ENCODE measurements at regions not wholly inside any gene's neighbourhood (a gene's known extent, or its start where the extent isn't known, plus 50 kb on each side); places are given as distances from the start of the nearest gene placed in this dataset.

- TF ChIP-seq ZHX2 (IDR thresholded peaks at IDR 0.05; ENCODE audit: low read depth) = no peak
- TF ChIP-seq ZHX2 (CRISPR knock-in tag; IDR thresholded peaks at IDR 0.05; ENCODE audit: borderline replicate concordance) = no peak
- TF ChIP-seq, protein P1, sequence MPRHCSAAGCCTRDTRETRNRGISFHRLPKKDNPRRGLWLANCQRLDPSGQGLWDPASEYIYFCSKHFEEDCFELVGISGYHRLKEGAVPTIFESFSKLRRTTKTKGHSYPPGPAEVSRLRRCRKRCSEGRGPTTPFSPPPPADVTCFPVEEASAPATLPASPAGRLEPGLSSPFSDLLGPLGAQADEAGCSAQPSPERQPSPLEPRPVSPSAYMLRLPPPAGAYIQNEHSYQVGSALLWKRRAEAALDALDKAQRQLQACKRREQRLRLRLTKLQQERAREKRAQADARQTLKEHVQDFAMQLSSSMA (CRISPR knock-in tag; IDR thresholded peaks at IDR 0.05) = no peak
- TF ChIP-seq, protein P2, sequence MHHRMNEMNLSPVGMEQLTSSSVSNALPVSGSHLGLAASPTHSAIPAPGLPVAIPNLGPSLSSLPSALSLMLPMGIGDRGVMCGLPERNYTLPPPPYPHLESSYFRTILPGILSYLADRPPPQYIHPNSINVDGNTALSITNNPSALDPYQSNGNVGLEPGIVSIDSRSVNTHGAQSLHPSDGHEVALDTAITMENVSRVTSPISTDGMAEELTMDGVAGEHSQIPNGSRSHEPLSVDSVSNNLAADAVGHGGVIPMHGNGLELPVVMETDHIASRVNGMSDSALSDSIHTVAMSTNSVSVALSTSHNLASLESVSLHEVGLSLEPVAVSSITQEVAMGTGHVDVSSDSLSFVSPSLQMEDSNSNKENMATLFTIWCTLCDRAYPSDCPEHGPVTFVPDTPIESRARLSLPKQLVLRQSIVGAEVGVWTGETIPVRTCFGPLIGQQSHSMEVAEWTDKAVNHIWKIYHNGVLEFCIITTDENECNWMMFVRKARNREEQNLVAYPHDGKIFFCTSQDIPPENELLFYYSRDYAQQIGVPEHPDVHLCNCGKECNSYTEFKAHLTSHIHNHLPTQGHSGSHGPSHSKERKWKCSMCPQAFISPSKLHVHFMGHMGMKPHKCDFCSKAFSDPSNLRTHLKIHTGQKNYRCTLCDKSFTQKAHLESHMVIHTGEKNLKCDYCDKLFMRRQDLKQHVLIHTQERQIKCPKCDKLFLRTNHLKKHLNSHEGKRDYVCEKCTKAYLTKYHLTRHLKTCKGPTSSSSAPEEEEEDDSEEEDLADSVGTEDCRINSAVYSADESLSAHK (CRISPR knock-in tag; IDR thresholded peaks at IDR 0.05; ENCODE audit: borderline replicate concordance) = no peak
- no peak for TF ChIP-seq AKAP8 (CRISPR knock-in tag; IDR thresholded peaks at IDR 0.05)
- no peak for TF ChIP-seq ZNF136 (CRISPR knock-in tag; IDR thresholded peaks at IDR 0.05; ENCODE audit: low read depth)
- no peak for TF ChIP-seq KDM4B (CRISPR knock-in tag; IDR thresholded peaks at IDR 0.05)
- TF ChIP-seq ZNF691 (CRISPR knock-in tag; IDR thresholded peaks at IDR 0.05; ENCODE audit: borderline replicate concordance, low read depth) = no peak
- no peak for TF ChIP-seq MAF1 (CRISPR knock-in tag; IDR thresholded peaks at IDR 0.05; ENCODE audit: borderline replicate concordance)
- TF ChIP-seq, protein P3, sequence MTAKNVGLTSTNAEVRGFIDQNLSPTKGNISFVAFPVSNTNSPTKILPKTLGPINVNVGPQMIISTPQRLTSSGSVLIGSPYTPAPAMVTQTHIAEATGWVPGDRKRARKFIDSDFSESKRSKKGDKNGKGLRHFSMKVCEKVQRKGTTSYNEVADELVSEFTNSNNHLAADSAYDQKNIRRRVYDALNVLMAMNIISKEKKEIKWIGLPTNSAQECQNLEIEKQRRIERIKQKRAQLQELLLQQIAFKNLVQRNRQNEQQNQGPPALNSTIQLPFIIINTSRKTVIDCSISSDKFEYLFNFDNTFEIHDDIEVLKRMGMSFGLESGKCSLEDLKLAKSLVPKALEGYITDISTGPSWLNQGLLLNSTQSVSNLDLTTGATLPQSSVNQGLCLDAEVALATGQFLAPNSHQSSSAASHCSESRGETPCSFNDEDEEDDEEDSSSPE (CRISPR knock-in tag; IDR thresholded peaks at IDR 0.05) = no peak
- peak; percentile 31; the same call in 1 of the 2 replicates for TF ChIP-seq GATAD2A (CRISPR knock-in tag; IDR thresholded peaks at IDR 0.05)
- TF ChIP-seq E2F1 (CRISPR knock-in tag; IDR thresholded peaks at IDR 0.05) = no peak
- peak; percentile 34; the same call in 1 of the 2 replicates for TF ChIP-seq SOX5 (CRISPR knock-in tag; IDR thresholded peaks at IDR 0.05; ENCODE audit: borderline replicate concordance)
- TF ChIP-seq SIX1 (CRISPR knock-in tag; IDR thresholded peaks at IDR 0.05; ENCODE audit: borderline replicate concordance) = no peak
- no peak for TF ChIP-seq AGO2 (optimal IDR thresholded peaks at IDR 0.05; ENCODE audit: low read depth, low read length)
- 0 out of 2 replicates have a peak, but pooled peaks have one; percentile 26 for TF ChIP-seq MEF2D (CRISPR knock-in tag; IDR thresholded peaks at IDR 0.05)
These were observed 495.9 kb downstream of the IRS1 start (continued) for GRCh38 chr2:226303707-226304106.
